Effector CD8-positive, alpha-beta T cell (primary cell): ENCODE measurements at regions not wholly inside any gene's neighbourhood (a gene's known extent, or its start where the extent isn't known, plus 50 kb on each side); places are given as distances from the start of the nearest gene placed in this dataset.

ENCODE experiments used
- DNase-seq: peaks from one replicate; lab custom pipeline; 2025; lab: John Stamatoyannopoulos, UW

- DNase-seq: no peak
Measured at GRCh38 chr3:182683858-182684257, 109.4 kb upstream of the ATP11B start.

- no peak for DNase-seq
Measured at GRCh38 chr3:182686033-182686886, 107.0 kb upstream of the ATP11B start.

- DNase-seq: no peak
Measured at GRCh38 chr3:182690172-182690571, 103.1 kb upstream of the ATP11B start.

GRCh38 chr3:182692021-182692420 lies 101.3 kb upstream of the ATP11B start:
- no peak for DNase-seq

GRCh38 chr3:182692695-182693094 lies 100.6 kb upstream of the ATP11B start:
- DNase-seq: no peak

GRCh38 chr3:182693723-182694122 lies 99.6 kb upstream of the ATP11B start:
- no peak for DNase-seq

- no peak for DNase-seq
Measured at GRCh38 chr3:182696916-182697315, 96.4 kb upstream of the ATP11B start.

GRCh38 chr3:182697345-182697919 lies 95.9 kb upstream of the ATP11B start:
- no peak for DNase-seq

GRCh38 chr3:182698078-182698477 lies 95.2 kb upstream of the ATP11B start:
- no peak for DNase-seq

- DNase-seq: no peak
Measured at GRCh38 chr3:182699550-182700170, 93.6 kb upstream of the ATP11B start.

- DNase-seq: no peak
Measured at GRCh38 chr3:182702216-182702615, 91.1 kb upstream of the ATP11B start.

- DNase-seq: no peak
Measured at GRCh38 chr3:182703233-182703632, 90.1 kb upstream of the ATP11B start.

- no peak for DNase-seq
Measured at GRCh38 chr3:182704926-182705325, 88.4 kb upstream of the ATP11B start.

GRCh38 chr3:182708810-182709209 lies 84.5 kb upstream of the ATP11B start:
- no peak for DNase-seq

GRCh38 chr3:182709306-182709705 lies 84.0 kb upstream of the ATP11B start:
- no peak for DNase-seq

- no peak for DNase-seq
Measured at GRCh38 chr3:182710557-182711157, 82.6 kb upstream of the ATP11B start.

GRCh38 chr3:182711261-182711683 lies 82.0 kb upstream of the ATP11B start:
- no peak for DNase-seq

GRCh38 chr3:182711853-182712252 lies 81.5 kb upstream of the ATP11B start:
- no peak for DNase-seq

- no peak for DNase-seq
Measured at GRCh38 chr3:182713111-182713510, 80.2 kb upstream of the ATP11B start.

- no peak for DNase-seq
Measured at GRCh38 chr3:182713743-182714517, 79.4 kb upstream of the ATP11B start.

- DNase-seq: no peak
Measured at GRCh38 chr3:182715006-182715405, 78.3 kb upstream of the ATP11B start.
